GM12878 (cell line): ENCODE measurements at regions not wholly inside any gene's neighbourhood (a gene's known extent, or its start where the extent isn't known, plus 50 kb on each side); places are given as distances from the start of the nearest gene placed in this dataset.

Experiments
- EZH2 ChIP-seq: IDR thresholded peaks from 2 replicates; pipeline ENCODE4 v1.6.1; 2012; ENCODE audit warnings: low read depth, mild to moderate bottlenecking, control low read depth, inconsistent platforms, low read length, borderline replicate concordance; ENCODE audit not compliant: control insufficient read depth
- FOS ChIP-seq: IDR thresholded peaks from 3 replicates; pipeline ENCODE4 v1.6.1; 2011; ENCODE audit warnings: borderline replicate concordance; ENCODE audit not compliant: insufficient read length; ENCODE audit errors: extremely low read depth
- FOXK2 ChIP-seq: fragments of 450-650 bp; IDR thresholded peaks from 2 replicates; pipeline ENCODE4 v1.6.1; 2017; ENCODE audit warnings: mild to moderate bottlenecking, moderate library complexity
- JUNB ChIP-seq: IDR thresholded peaks from 2 replicates; pipeline ENCODE4 v1.6.1; 2016; ENCODE audit warnings: antibody characterized with exemption, mild to moderate bottlenecking
- NFIC ChIP-seq: IDR thresholded peaks from 2 replicates; pipeline ENCODE4 v1.6.1; 2012; ENCODE audit warnings: low read depth, mild to moderate bottlenecking, inconsistent platforms, low read length, moderate library complexity
- RFX5 ChIP-seq: IDR thresholded peaks from 2 replicates; pipeline ENCODE4 v1.6.1; 2011; ENCODE audit warnings: low read depth, low read length, improper control_type of control experiment
- SMC3 ChIP-seq: IDR thresholded peaks from 2 replicates; pipeline ENCODE4 v1.6.1; 2011; ENCODE audit warnings: low read length, improper control_type of control experiment, borderline replicate concordance
- TCF3 ChIP-seq: IDR thresholded peaks from 2 replicates; pipeline ENCODE4 v1.6.1; 2012; ENCODE audit warnings: low read depth, mild to moderate bottlenecking, low read length, borderline replicate concordance; ENCODE audit not compliant: insufficient read depth
- ZNF217 ChIP-seq: fragments of 450-650 bp; IDR thresholded peaks from 2 replicates; pipeline ENCODE4 v1.6.1; 2017; ENCODE audit warnings: antibody characterized with exemption, mild to moderate bottlenecking
- TF ChIP-seq, protein P1 (sequence below), 3 experiments: IDR thresholded peaks in 2 of 3; conservative IDR thresholded peaks in 1 of 3; 2 replicates each; pipeline ENCODE4 v1.5.1; 2011; ENCODE audit warnings: low read depth in 3 of 3, low read length in 3 of 3, mild to moderate bottlenecking in 3 of 3, control low read depth in 2 of 3, moderate library complexity in 2 of 3, inconsistent platforms in 1 of 3, mixed read lengths in 1 of 3; ENCODE audit not compliant: control insufficient read depth in 2 of 3, insufficient read depth in 1 of 3; ENCODE audit errors: extremely low read depth in 1 of 3
- TF ChIP-seq, protein P2 (sequence below): fragments of 450-650 bp; IDR thresholded peaks from 2 replicates; pipeline ENCODE4 v1.6.1; 2016; ENCODE audit warnings: mild to moderate bottlenecking, moderate library complexity, borderline replicate concordance
- TF ChIP-seq, protein P3 (sequence below): IDR thresholded peaks from 2 replicates; pipeline ENCODE4 v1.6.1; 2012; ENCODE audit warnings: mild to moderate bottlenecking, low read depth, low read length

DNA sequence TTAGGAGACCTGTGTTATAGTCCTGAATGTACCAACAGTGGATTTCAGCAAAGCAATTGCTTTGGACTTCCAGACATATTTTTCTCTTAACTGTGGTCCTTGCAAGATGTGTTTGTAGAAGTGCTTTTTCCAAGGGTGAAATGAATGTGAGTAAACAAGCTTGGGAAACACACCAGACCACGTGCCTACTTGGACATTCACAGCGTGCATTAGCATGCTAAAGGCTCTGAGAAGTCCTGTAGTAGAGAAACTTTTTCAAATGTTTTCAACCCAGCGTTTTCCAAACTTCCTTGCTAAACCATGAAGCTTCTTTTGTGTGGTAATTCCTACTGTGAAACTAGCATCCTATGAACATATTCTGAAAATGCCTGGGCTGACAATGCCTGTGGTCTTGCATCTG is 91.2 kb upstream of the DBX1 start:
- TF ChIP-seq, protein P1, sequence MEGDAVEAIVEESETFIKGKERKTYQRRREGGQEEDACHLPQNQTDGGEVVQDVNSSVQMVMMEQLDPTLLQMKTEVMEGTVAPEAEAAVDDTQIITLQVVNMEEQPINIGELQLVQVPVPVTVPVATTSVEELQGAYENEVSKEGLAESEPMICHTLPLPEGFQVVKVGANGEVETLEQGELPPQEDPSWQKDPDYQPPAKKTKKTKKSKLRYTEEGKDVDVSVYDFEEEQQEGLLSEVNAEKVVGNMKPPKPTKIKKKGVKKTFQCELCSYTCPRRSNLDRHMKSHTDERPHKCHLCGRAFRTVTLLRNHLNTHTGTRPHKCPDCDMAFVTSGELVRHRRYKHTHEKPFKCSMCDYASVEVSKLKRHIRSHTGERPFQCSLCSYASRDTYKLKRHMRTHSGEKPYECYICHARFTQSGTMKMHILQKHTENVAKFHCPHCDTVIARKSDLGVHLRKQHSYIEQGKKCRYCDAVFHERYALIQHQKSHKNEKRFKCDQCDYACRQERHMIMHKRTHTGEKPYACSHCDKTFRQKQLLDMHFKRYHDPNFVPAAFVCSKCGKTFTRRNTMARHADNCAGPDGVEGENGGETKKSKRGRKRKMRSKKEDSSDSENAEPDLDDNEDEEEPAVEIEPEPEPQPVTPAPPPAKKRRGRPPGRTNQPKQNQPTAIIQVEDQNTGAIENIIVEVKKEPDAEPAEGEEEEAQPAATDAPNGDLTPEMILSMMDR (IDR thresholded peaks at IDR 0.05 in 2 of 3, conservative IDR thresholded peaks at IDR 0.05 in 1 of 3; ENCODE audit: control insufficient read depth in 2 of 3, extremely low read depth in 1 of 3, insufficient read depth in 1 of 3, low read depth in 3 of 3, low read length in 3 of 3) = no peak
- TF ChIP-seq FOS (no peak), RFX5 (no peak), SMC3 (no peak), FOXK2 (no peak), TCF3 (no peak), ZNF217 (no peak), NFIC (no peak), EZH2 (no peak), JUNB (no peak)
- TF ChIP-seq, protein P2, sequence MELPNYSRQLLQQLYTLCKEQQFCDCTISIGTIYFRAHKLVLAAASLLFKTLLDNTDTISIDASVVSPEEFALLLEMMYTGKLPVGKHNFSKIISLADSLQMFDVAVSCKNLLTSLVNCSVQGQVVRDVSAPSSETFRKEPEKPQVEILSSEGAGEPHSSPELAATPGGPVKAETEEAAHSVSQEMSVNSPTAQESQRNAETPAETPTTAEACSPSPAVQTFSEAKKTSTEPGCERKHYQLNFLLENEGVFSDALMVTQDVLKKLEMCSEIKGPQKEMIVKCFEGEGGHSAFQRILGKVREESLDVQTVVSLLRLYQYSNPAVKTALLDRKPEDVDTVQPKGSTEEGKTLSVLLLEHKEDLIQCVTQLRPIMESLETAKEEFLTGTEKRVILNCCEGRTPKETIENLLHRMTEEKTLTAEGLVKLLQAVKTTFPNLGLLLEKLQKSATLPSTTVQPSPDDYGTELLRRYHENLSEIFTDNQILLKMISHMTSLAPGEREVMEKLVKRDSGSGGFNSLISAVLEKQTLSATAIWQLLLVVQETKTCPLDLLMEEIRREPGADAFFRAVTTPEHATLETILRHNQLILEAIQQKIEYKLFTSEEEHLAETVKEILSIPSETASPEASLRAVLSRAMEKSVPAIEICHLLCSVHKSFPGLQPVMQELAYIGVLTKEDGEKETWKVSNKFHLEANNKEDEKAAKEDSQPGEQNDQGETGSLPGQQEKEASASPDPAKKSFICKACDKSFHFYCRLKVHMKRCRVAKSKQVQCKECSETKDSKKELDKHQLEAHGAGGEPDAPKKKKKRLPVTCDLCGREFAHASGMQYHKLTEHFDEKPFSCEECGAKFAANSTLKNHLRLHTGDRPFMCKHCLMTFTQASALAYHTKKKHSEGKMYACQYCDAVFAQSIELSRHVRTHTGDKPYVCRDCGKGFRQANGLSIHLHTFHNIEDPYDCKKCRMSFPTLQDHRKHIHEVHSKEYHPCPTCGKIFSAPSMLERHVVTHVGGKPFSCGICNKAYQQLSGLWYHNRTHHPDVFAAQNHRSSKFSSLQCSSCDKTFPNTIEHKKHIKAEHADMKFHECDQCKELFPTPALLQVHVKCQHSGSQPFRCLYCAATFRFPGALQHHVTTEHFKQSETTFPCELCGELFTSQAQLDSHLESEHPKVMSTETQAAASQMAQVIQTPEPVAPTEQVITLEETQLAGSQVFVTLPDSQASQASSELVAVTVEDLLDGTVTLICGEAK = no peak
- TF ChIP-seq, protein P3, sequence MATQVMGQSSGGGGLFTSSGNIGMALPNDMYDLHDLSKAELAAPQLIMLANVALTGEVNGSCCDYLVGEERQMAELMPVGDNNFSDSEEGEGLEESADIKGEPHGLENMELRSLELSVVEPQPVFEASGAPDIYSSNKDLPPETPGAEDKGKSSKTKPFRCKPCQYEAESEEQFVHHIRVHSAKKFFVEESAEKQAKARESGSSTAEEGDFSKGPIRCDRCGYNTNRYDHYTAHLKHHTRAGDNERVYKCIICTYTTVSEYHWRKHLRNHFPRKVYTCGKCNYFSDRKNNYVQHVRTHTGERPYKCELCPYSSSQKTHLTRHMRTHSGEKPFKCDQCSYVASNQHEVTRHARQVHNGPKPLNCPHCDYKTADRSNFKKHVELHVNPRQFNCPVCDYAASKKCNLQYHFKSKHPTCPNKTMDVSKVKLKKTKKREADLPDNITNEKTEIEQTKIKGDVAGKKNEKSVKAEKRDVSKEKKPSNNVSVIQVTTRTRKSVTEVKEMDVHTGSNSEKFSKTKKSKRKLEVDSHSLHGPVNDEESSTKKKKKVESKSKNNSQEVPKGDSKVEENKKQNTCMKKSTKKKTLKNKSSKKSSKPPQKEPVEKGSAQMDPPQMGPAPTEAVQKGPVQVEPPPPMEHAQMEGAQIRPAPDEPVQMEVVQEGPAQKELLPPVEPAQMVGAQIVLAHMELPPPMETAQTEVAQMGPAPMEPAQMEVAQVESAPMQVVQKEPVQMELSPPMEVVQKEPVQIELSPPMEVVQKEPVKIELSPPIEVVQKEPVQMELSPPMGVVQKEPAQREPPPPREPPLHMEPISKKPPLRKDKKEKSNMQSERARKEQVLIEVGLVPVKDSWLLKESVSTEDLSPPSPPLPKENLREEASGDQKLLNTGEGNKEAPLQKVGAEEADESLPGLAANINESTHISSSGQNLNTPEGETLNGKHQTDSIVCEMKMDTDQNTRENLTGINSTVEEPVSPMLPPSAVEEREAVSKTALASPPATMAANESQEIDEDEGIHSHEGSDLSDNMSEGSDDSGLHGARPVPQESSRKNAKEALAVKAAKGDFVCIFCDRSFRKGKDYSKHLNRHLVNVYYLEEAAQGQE = no peak
